Fibroblast of lung (primary cell): ENCODE measurements at regions not wholly inside any gene's neighbourhood (a gene's known extent, or its start where the extent isn't known, plus 50 kb on each side); places are given as distances from the start of the nearest gene placed in this dataset.

Experiments used
- DNase-seq, 2 donors: peaks; one replicate each; pipeline versions ENCODE4 v3.0.0 to v3.0.0-alpha.2; 2010; ENCODE audit warnings: low read depth in 2 of 2
- H2AFZ ChIP-seq: 2 replicates; pipeline ENCODE4 v1.5.1; 2012; ENCODE audit warnings: low read length, control low read depth, inconsistent platforms
- H3K27ac ChIP-seq: 2 replicates; pipeline ENCODE4 v1.5.1; 2011; ENCODE audit warnings: low read length, control low read depth; ENCODE audit not compliant: insufficient read depth
- H3K27me3 ChIP-seq: 2 replicates; pipeline ENCODE4 v1.5.1; 2011; ENCODE audit warnings: mild to moderate bottlenecking, low read length; ENCODE audit not compliant: control insufficient read depth, insufficient read depth
- H3K36me3 ChIP-seq: 2 replicates; pipeline ENCODE4 v1.5.1; 2011; ENCODE audit warnings: low read length; ENCODE audit not compliant: control insufficient read depth, insufficient read depth
- H3K4me1 ChIP-seq: 2 replicates; pipeline ENCODE4 v1.5.1; 2011; ENCODE audit warnings: low read length; ENCODE audit not compliant: control insufficient read depth, insufficient read depth; ENCODE audit errors: extremely low read depth
- H3K4me2 ChIP-seq: 2 replicates; pipeline ENCODE4 v1.5.1; 2011; ENCODE audit warnings: low read length, control low read depth; ENCODE audit not compliant: insufficient read depth; ENCODE audit errors: extremely low read depth
- H3K4me3 ChIP-seq, 4 experiments: fragments of 200-600 bp in 1 of 4; sonication (generic) in 1 of 4; replicated peaks in 1 of 4; 2 replicates each; pipeline ENCODE4 v1.5.1; 2011 to 2016; ENCODE audit warnings: low read length in 4 of 4, low read depth in 3 of 4, mild to moderate bottlenecking in 3 of 4, control low read depth in 2 of 4, inconsistent platforms in 1 of 4, mixed read lengths in 1 of 4; ENCODE audit not compliant: insufficient read depth in 1 of 4; ENCODE audit errors: control extremely low read depth in 1 of 4
- H3K79me2 ChIP-seq: 2 replicates; pipeline ENCODE4 v1.5.1; 2012; ENCODE audit warnings: mild to moderate bottlenecking, low read length, inconsistent platforms; ENCODE audit not compliant: control insufficient read depth, insufficient read depth
- H3K9ac ChIP-seq: 2 replicates; pipeline ENCODE4 v1.5.1; 2011; ENCODE audit warnings: mild to moderate bottlenecking, low read length, control low read depth; ENCODE audit not compliant: insufficient read depth
- H3K9me3 ChIP-seq: 2 replicates; pipeline ENCODE4 v1.5.1; 2012; ENCODE audit warnings: low read depth, low read length; ENCODE audit not compliant: control insufficient read depth, insufficient read depth
- H4K20me1 ChIP-seq: 2 replicates; pipeline ENCODE4 v1.5.1; 2011; ENCODE audit warnings: low read length; ENCODE audit not compliant: control insufficient read depth, insufficient read depth; ENCODE audit errors: extremely low read depth
- CTCF ChIP-seq, 2 donors: IDR thresholded peaks in 1 of 2; conservative IDR thresholded peaks in 1 of 2; 1 replicate in 1 of 2; 2 replicates in 1 of 2; pipeline ENCODE4 v1.5.1; 2011 to 2012; ENCODE audit warnings: low read length in 2 of 2, control low read depth in 1 of 2, inconsistent platforms in 1 of 2, low read depth in 1 of 2, mild to moderate bottlenecking in 1 of 2
- EZH2 ChIP-seq: IDR thresholded peaks from 2 replicates; pipeline ENCODE4 v1.5.1; 2012; ENCODE audit warnings: low read length, control low read depth, mild to moderate bottlenecking; ENCODE audit errors: missing control alignments

GRCh38 chr12:125902991-125903390, 837.8 kb downstream of the AACS start:
- no peak overlapping the region for H3K9ac ChIP-seq
- no peaks in the 10 kb centered on the region for H3K36me3 ChIP-seq
- H3K4me1 ChIP-seq: no peaks in the 10 kb centered on the region
- no peak overlapping the region for H3K27ac ChIP-seq
- H3K4me3 ChIP-seq: no peak overlapping the region
- H2AFZ ChIP-seq: no peak overlapping the region
- no peak for DNase-seq
- no peaks in the 10 kb centered on the region for H4K20me1 ChIP-seq
- no peaks in the 10 kb centered on the region for H3K79me2 ChIP-seq
- no peaks in the 10 kb centered on the region for H3K9me3 ChIP-seq
- no peak overlapping the region for H3K4me2 ChIP-seq
- H3K27me3 ChIP-seq: no peaks in the 10 kb centered on the region
- TF ChIP-seq EZH2 (no peak), CTCF (conservative IDR thresholded peaks at IDR 0.05 in 1 of 2, IDR thresholded peaks at IDR 0.05 in 1 of 2; ENCODE audit: low read depth in 1 of 2, low read length in 2 of 2) (no peak)

DNA sequence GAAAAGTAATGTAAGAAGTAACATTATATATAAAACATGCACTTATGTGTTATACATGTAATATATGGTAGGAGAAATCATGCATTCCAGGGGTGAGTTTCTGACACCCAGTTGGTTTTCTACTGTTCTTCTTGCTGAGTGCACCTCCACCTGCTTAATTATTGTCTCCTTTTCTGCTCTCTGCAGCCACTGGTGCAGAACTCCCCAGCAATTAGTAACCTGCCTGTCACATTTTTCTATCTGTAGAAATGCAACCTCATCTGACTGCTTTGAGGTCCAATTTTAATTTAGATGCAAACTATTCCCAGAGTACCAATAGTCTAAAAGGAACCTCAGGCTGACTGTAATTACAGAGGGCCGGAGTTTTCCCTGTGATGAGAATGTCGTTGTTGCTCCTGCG, 842.1 kb downstream of the AACS start:
- H3K9me3 ChIP-seq: no peaks in the 10 kb centered on the region
- H3K27me3 ChIP-seq: no peaks in the 10 kb centered on the region
- H3K36me3 ChIP-seq: no peaks in the 10 kb centered on the region
- no peak overlapping the region for H3K4me2 ChIP-seq
- H3K9ac ChIP-seq: no peak overlapping the region
- H3K27ac ChIP-seq: no peak overlapping the region
- no peaks in the 10 kb centered on the region for H4K20me1 ChIP-seq
- no peak overlapping the region for H3K4me3 ChIP-seq
- H2AFZ ChIP-seq: no peak overlapping the region
- no peaks in the 10 kb centered on the region for H3K79me2 ChIP-seq
- DNase-seq: no peak
- TF ChIP-seq CTCF (conservative IDR thresholded peaks at IDR 0.05 in 1 of 2, IDR thresholded peaks at IDR 0.05 in 1 of 2; ENCODE audit: low read depth in 1 of 2, low read length in 2 of 2) (no peak), EZH2 (no peak)
- H3K4me1 ChIP-seq: no peaks in the 10 kb centered on the region

DNA sequence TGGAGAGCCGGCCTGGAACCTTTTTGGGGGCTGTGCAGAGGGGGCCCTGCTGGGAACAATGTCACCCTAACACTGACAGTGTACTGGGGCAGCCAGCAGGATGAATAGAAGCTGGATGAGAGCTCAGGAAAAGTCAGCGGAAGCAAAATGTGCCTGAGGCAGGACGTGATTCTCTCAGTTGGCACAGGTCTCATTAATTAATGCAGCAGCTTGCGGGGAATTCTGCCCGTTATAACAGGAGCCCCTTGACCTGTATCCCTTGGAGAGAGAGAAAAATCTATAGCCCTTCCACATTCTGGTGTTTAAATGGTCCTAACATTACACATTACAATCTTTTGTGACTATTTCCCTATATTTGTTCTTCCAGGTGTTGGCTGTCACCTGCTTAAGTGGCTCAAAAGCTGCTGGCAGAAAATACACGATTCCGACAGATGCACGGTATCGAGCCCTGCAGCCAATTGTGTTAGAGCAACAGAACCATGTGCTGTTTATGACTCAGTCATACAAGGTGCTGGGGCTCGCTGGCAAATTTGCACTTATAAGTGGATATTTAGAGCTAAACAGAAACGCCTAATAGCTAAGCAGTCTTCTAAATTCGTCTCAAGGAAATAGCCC, 854.7 kb downstream of the AACS start:
- no peaks in the 10 kb centered on the region for H3K9me3 ChIP-seq
- no peaks in the 10 kb centered on the region for H3K27me3 ChIP-seq
- no peak overlapping the region for H3K4me3 ChIP-seq

More for the DNA sequence above, 854.7 kb downstream of the AACS start:
- Histone ChIP-seq H3K4me1 (no peaks in the 10 kb centered on the region), H3K9ac (no peak overlapping the region), H2AFZ (no peak overlapping the region), H3K36me3 (no peaks in the 10 kb centered on the region), H3K27ac (no peak overlapping the region), H3K4me2 (no peak overlapping the region), H4K20me1 (no peaks in the 10 kb centered on the region), H3K79me2 (no peaks in the 10 kb centered on the region)
- no peak for TF ChIP-seq CTCF (conservative IDR thresholded peaks at IDR 0.05 in 1 of 2, IDR thresholded peaks at IDR 0.05 in 1 of 2; ENCODE audit: low read depth in 1 of 2, low read length in 2 of 2)
- TF ChIP-seq EZH2: no peak
- no peak for DNase-seq
